Loucy (cell line): ENCODE measurements at regions not wholly inside any gene's neighbourhood (a gene's known extent, or its start where the extent isn't known, plus 50 kb on each side); places are given as distances from the start of the nearest gene placed in this dataset.

Experiments
- H2AFZ ChIP-seq: fragments of 200-600 bp; sonication (generic); 2 replicates; pipeline ENCODE4 v1.6.0; 2016; ENCODE audit warnings: antibody characterized with exemption, mild to moderate bottlenecking, low read length, moderate library complexity
- H3F3A ChIP-seq: fragments of 200-600 bp; 2 replicates; pipeline ENCODE4 v1.6.0; 2016; ENCODE audit warnings: antibody characterized with exemption, low read depth, mild to moderate bottlenecking
- H3K27me3 ChIP-seq: fragments of 200-600 bp; sonication (generic); 2 replicates; pipeline ENCODE4 v1.6.1; 2014; ENCODE audit warnings: low read length, mild to moderate bottlenecking; ENCODE audit not compliant: insufficient read depth, poor library complexity, severe bottlenecking
- H3K36me3 ChIP-seq: fragments of 200-600 bp; sonication (generic); 2 replicates; pipeline ENCODE4 v1.6.1; 2016; ENCODE audit warnings: low read length; ENCODE audit not compliant: insufficient read depth
- H3K4me1 ChIP-seq: fragments of 200-600 bp; sonication (generic); 2 replicates; pipeline ENCODE4 v1.5.1; 2014; ENCODE audit warnings: low read length, mild to moderate bottlenecking; ENCODE audit not compliant: insufficient read depth, poor library complexity, severe bottlenecking
- H3K4me2 ChIP-seq: fragments of 200-600 bp; sonication (generic); 2 replicates; pipeline ENCODE4 v1.6.0; 2014; ENCODE audit warnings: antibody characterized with exemption, low read length, low read depth, mild to moderate bottlenecking; ENCODE audit not compliant: poor library complexity, severe bottlenecking
- H3K4me3 ChIP-seq: fragments of 200-600 bp; sonication (generic); 2 replicates; pipeline ENCODE4 v1.5.1; 2014; ENCODE audit warnings: low read length, mild to moderate bottlenecking, mixed read lengths; ENCODE audit not compliant: poor library complexity, severe bottlenecking
- H3K79me2 ChIP-seq: fragments of 200-600 bp; sonication (generic); 2 replicates; pipeline ENCODE4 v1.6.1; 2014; ENCODE audit warnings: low read length; ENCODE audit not compliant: insufficient read depth
- H3K9ac ChIP-seq: fragments of 200-600 bp; sonication (generic); 2 replicates; pipeline ENCODE4 v1.6.0; 2014; ENCODE audit warnings: mild to moderate bottlenecking, low read depth, low read length, moderate library complexity; ENCODE audit not compliant: poor library complexity, severe bottlenecking
- H3K9me2 ChIP-seq: fragments of 200-600 bp; sonication (generic); replicated peaks from 2 replicates; pipeline ENCODE4 v1.6.1; 2016; ENCODE audit warnings: low read depth, low read length, mixed read lengths
- H3K9me3 ChIP-seq: fragments of 200-600 bp; sonication (generic); 2 replicates; pipeline ENCODE4 v1.6.1; 2014; ENCODE audit warnings: mild to moderate bottlenecking, antibody characterized with exemption, low read length, low read depth; ENCODE audit not compliant: insufficient read depth
- H4K20me1 ChIP-seq: fragments of 200-600 bp; sonication (generic); 2 replicates; pipeline ENCODE4 v1.6.0; 2014; ENCODE audit warnings: antibody characterized with exemption, low read length, mild to moderate bottlenecking; ENCODE audit not compliant: insufficient read depth, poor library complexity, severe bottlenecking
- EZH2phosphoT487 ChIP-seq: fragments of 200-600 bp; IDR thresholded peaks from 2 replicates; pipeline ENCODE4 v1.6.1; 2018; ENCODE audit warnings: antibody characterized with exemption, mild to moderate bottlenecking, moderate library complexity, borderline replicate concordance
- TF ChIP-seq, protein P1 (sequence below): fragments of 200-600 bp; sonication (generic); conservative IDR thresholded peaks from 2 replicates; pipeline ENCODE4 v1.5.1; 2014; ENCODE audit warnings: mild to moderate bottlenecking, antibody characterized with exemption, low read length

DNA sequence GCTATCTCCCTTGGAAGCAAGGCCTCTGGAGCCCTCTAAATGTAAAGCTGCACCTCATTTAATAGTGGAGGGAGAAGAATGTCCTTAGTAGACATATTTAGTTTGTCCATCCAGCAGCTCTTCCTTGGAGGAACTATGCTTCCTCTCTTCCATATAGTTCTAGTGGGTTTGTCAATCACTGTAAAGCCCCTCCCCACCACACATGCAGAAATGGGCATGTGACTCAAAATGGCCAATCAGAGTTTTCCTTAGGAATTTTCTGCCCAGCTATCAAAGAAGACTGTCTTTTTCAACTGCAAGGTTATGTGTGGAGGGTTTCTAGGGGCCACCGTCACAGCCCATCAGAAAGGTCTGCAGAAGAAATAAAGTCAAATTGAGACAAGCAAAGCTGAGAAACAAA is 175.5 kb downstream of the MIS18A start:
- Histone ChIP-seq H3K36me3 (no peaks in the 10 kb centered on the region), H3K9ac (no peak overlapping the region), H2AFZ (no peak overlapping the region), H3K9me2 (no peaks in the 10 kb centered on the region), H3K79me2 (no peaks in the 10 kb centered on the region), H3K27me3 (no peaks in the 10 kb centered on the region), H3K4me2 (no peak overlapping the region), H3K4me1 (no peaks in the 10 kb centered on the region), H3F3A (no peaks in the 10 kb centered on the region), H4K20me1 (no peaks in the 10 kb centered on the region), H3K4me3 (no peak overlapping the region), H3K9me3 (no peaks in the 10 kb centered on the region; the same call in 1 of the 2 replicates)
- TF ChIP-seq EZH2phosphoT487, result no peak
- TF ChIP-seq, protein P1, sequence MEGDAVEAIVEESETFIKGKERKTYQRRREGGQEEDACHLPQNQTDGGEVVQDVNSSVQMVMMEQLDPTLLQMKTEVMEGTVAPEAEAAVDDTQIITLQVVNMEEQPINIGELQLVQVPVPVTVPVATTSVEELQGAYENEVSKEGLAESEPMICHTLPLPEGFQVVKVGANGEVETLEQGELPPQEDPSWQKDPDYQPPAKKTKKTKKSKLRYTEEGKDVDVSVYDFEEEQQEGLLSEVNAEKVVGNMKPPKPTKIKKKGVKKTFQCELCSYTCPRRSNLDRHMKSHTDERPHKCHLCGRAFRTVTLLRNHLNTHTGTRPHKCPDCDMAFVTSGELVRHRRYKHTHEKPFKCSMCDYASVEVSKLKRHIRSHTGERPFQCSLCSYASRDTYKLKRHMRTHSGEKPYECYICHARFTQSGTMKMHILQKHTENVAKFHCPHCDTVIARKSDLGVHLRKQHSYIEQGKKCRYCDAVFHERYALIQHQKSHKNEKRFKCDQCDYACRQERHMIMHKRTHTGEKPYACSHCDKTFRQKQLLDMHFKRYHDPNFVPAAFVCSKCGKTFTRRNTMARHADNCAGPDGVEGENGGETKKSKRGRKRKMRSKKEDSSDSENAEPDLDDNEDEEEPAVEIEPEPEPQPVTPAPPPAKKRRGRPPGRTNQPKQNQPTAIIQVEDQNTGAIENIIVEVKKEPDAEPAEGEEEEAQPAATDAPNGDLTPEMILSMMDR, result no peak

DNA sequence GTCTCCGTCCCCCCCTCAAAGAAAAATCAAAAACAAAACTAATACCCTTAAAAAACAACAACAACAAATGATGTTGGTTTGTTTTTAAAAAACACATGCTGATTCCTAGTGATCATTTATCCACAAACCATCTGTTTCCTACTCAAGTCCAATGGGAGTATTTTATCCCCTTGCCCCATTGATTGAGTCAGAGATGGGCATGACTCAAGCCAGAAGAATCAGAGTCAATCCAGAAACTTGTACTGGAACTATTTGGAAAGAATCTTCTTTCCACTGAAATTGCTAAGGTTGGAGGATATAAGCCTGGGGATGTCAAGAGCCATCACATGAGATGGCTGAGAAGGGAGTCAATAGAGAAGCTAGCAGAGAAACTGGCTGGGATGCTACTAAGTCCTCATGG is 176.4 kb downstream of the MIS18A start:
- no peaks in the 10 kb centered on the region for H3K36me3 ChIP-seq
- no peak overlapping the region for H3K4me2 ChIP-seq
- H3K9ac ChIP-seq, result no peak overlapping the region
- H3K9me3 ChIP-seq, result no peaks in the 10 kb centered on the region; the same call in 1 of the 2 replicates
- TF ChIP-seq EZH2phosphoT487, result no peak
- TF ChIP-seq, protein P1, result no peak
- no peaks in the 10 kb centered on the region for H3K27me3 ChIP-seq
- H3K79me2 ChIP-seq, result no peaks in the 10 kb centered on the region
- H4K20me1 ChIP-seq, result no peaks in the 10 kb centered on the region
- no peaks in the 10 kb centered on the region for H3F3A ChIP-seq
- H2AFZ ChIP-seq, result no peak overlapping the region
- H3K9me2 ChIP-seq, result no peaks in the 10 kb centered on the region
- no peak overlapping the region for H3K4me3 ChIP-seq
- H3K4me1 ChIP-seq, result no peaks in the 10 kb centered on the region

DNA sequence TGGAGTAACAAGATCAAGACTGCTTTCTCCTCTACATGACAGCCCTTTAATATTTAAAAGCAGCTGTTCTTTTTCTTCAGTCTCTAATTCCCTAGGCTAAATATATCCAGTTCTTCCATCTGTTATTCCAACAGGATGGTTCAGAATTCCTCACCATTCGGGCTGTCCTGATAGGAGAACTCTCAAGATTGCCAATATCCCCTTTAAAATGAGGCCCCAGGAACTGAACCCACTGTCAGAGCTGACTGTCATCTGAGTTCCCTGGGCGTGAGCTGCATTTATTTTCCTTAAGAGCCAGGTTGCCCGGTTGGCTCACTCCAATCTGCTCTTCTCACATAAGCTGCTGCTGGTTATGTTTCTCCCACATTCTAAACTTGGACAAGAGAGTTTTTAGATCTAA is 177.6 kb downstream of the MIS18A start:
- no peaks in the 10 kb centered on the region for H3K4me1 ChIP-seq
- no peaks in the 10 kb centered on the region for H3K27me3 ChIP-seq
- H3K9me2 ChIP-seq, result no peaks in the 10 kb centered on the region

More for the DNA sequence above, 177.6 kb downstream of the MIS18A start:
- no peak for TF ChIP-seq EZH2phosphoT487
- TF ChIP-seq, protein P1, result no peak
- Histone ChIP-seq H3K9ac (no peak overlapping the region), H3F3A (no peaks in the 10 kb centered on the region), H3K9me3 (no peaks in the 10 kb centered on the region; the same call in 1 of the 2 replicates), H2AFZ (no peak overlapping the region), H3K36me3 (no peaks in the 10 kb centered on the region), H3K4me2 (no peak overlapping the region), H3K79me2 (no peaks in the 10 kb centered on the region), H3K4me3 (no peak overlapping the region), H4K20me1 (no peaks in the 10 kb centered on the region)
